NCI-H748 (cell line): ENCODE measurements at regions not wholly inside any gene's neighbourhood (a gene's known extent, or its start where the extent isn't known, plus 50 kb on each side); places are given as distances from the start of the nearest gene placed in this dataset.
"Not testable (repeated sequence)": the region's sequence is repeated elsewhere in the genome, so short reads cannot be mapped to it uniquely, and the experiment has no call there.

Source experiments
- DNase-seq: peaks from one replicate; lab custom pipeline; 2025; ENCODE audit not compliant: unreplicated experiment; lab: John Stamatoyannopoulos, UW

DNA sequence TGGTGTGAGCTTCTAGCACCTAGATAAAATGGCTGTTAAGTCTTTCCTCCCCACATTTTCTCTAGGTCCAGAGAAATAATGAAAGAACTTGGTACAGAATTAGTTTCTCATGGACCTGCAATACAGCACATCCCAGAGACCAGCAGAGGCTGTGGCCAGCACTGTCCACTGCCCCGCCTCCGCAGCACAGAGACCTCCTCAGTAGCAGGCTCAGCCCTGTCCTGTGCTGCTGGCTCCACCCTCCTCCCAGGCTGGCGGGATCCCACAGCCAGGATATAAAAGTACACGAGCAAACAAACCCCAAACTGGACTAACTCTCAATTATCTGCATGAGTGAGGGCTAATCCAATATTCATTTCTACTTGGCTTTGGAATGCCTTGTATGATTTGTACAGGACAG, 401.5 kb downstream of the RPS6KC1 start:
- DNase-seq = no peak

DNA sequence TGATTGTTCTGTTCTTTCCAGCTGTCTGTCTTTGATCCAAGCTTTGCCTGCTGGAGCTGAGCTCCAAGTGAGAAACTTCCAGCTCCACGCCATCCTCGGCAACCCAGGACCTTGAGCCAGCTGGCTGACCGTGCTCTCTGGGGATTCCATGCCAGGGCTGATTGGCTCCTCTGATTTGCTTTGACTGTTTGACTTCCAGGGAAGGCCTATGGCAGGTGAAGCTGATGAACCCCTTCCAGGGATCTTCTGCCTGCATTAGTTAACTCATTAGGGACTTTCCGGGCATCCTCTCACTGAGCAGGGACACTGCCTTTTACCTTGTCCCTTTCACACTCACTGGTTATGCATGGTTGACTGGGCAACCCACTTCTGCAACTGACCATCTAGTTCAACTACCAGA, 406.1 kb downstream of the RPS6KC1 start:
- DNase-seq = no peak

DNA sequence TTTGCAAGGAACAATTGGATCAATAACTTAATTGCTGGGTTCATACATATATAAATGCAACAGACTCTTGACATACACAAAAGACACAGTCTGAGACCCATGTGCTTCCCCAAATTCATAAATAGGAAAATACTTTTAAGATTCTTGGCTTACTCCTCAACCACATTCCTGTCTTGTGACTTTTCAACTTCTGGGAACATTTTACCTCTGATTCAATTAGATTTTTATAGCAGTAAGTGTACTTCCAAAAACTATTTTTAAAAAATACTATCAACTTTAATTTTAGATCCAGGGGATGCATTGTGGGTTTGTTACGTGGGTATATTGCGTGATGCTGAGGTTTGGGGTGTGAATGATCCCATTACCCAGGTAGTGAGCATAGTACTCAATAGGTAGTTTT, 406.7 kb downstream of the RPS6KC1 start:
- DNase-seq = no peak

DNA sequence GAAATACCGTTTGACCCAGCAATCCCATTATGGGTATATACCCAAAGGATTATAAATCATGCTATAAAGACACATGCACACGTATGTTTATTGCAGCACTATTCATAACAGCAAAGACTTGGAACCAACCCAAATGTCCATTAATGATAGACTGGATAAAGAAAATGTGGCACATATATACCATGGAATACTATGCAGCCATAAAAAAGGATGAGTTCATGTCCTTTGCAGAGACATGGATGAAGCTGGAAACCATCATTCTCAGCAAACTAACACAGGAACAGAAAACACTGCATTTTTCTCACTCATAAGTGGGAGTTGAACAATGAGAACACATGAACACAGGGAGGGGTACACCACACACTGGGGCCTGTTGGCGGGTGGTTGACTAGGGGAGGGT, 411.3 kb downstream of the RPS6KC1 start:
- not testable (repeated sequence) for DNase-seq

GRCh38 chr1:213464786-213465460, 413.9 kb downstream of the RPS6KC1 start:
- no peak for DNase-seq

DNA sequence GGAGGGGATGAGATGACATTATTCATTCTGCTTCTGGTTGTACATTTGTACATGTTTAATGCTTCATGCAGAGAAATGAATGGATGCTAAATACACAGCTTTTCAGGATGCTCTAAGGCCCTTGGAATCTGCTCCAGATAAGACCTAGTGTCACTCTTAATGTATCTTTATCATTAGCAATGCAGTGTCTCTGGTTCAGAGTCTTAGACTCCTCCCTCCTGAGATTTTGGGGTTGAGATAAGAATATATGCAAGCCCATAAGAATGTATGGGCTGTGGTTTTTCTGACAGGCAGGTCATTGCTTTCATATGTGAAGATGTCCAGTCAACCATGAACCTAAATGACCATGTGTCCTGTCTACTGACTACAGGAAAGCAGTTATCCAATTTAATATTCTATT, 415.5 kb downstream of the RPS6KC1 start:
- no peak for DNase-seq

DNA sequence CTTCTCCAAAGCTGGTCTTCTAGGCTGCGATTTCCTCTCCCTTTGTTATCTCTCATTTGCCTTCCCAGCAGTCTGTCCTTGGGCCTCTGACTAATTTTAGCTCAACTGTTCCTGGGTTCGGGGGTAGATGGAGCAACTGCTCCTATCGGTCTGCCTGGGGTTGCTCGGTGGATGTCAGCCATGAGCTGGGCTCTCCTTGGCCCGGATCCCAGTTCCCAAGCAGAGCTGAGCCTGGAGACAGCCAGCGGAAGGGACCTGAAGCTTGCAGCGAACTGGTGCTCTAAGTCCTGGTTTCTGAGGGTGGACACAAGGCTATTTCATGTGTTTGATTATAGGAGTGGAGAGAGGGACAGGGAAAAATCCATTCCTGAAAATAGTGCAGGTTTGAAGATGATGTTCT, 423.0 kb downstream of the RPS6KC1 start:
- no peak for DNase-seq

GRCh38 chr1:213481395-213481794, 430.4 kb downstream of the RPS6KC1 start:
- DNase-seq = no peak

DNA sequence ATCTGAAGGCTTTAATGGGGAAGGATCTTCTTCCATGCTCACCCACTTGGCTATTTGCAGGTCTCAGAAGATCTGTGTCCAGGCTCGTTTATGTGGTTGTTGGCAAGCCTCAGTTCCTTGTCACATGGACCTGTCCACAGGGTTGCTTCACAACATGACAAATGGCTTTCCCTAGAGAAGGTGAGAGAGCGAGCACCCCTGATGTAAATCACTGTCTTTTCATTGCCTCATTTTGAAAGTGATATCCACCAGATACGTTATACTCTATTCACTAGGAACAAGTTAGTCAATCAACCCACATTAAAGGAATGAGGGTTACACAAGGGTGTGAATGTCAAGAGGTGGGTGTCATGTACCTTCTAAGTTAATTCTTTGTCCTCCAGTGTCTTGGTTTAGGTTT, 433.3 kb downstream of the RPS6KC1 start:
- DNase-seq = no peak

DNA sequence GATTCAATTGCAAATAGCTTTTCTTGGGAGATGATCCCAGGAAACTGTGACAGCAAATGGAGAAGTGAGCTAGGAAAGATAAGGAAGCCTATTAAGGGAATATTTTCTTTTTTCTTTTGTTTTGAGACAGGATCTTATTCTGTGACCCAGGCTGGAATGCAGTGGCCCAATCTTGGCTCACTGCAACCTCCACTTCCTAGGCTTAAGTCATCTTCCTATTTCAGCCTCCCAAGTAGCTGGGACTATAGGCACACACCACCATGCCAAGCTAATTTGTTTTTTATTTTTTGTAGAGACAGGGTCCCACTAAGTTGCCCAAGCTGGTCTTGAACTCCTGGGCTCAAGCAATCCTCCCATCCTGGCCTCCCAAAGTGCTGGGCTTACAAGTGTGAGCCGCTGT, 433.7 kb downstream of the RPS6KC1 start:
- DNase-seq = no peak

- no peak for DNase-seq
Measured at GRCh38 chr1:213486488-213486887, 435.4 kb downstream of the RPS6KC1 start.

DNA sequence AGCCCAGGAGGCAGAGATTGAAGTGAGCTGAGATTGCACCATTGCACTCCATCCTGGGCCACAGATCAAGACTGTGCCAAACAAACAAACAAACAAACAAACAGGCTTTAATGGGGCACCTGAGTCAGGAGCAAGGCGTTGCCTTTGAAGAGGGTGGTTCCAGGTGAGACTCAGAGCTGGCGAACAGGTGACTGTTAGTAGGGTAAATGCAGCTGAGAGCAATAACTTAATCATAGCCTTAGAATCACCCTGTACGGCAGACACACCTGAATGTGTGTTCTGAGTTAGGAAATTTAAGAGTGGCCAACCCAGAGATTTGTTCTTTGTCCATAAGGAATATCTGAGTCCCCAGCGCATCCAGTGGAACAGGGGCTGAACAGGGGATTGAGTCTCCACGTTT, 440.4 kb downstream of the RPS6KC1 start:
- no peak for DNase-seq

GRCh38 chr1:213492161-213493041, 441.4 kb downstream of the RPS6KC1 start:
- DNase-seq = peak; percentile 19

DNA sequence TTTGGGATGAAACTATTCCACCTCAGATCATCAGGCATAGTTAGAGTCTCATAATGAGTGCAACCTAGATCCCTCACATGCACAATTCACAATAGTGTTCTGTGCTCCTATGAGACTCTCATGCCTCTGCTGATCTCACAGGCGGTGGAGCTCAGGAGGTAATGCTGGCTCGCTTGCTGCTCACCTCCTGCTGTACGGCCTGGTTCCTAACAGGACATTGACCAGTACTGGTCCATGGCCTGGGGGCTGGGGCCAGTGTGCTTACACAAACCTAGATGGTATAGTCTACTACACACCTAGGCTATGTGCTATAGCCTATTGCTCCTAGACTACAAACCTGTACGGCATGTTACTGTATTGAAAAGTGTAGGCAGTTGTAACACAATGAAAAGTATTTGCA, 448.4 kb downstream of the RPS6KC1 start:
- no peak for DNase-seq

- DNase-seq = peak; percentile 92
Measured at GRCh38 chr1:213507472-213508223, 456.6 kb downstream of the RPS6KC1 start.

- DNase-seq = no peak
Measured at GRCh38 chr1:213511173-213511572, 460.1 kb downstream of the RPS6KC1 start.

DNA sequence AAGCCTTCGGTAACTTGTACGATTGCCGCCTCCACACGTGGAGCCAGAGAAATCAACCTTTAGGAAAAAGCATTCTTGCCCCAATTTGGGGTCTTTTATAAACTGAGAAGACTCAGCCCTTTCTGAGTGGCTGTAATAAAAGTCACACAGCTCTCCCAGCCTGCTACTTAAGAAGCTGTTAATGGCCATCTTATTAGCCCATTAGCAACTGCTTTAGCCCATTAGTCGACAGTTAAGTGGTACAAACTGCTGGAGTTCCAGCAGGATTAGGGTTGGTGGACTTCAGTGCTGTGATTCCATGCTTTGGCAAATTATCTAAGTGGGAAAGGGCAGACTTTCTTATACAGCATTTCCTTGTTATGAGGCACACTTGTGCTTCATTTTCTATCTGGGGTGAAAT, 461.3 kb downstream of the RPS6KC1 start:
- no peak for DNase-seq

- DNase-seq = no peak
Measured at GRCh38 chr1:213513006-213513405, 462.0 kb downstream of the RPS6KC1 start.

DNA sequence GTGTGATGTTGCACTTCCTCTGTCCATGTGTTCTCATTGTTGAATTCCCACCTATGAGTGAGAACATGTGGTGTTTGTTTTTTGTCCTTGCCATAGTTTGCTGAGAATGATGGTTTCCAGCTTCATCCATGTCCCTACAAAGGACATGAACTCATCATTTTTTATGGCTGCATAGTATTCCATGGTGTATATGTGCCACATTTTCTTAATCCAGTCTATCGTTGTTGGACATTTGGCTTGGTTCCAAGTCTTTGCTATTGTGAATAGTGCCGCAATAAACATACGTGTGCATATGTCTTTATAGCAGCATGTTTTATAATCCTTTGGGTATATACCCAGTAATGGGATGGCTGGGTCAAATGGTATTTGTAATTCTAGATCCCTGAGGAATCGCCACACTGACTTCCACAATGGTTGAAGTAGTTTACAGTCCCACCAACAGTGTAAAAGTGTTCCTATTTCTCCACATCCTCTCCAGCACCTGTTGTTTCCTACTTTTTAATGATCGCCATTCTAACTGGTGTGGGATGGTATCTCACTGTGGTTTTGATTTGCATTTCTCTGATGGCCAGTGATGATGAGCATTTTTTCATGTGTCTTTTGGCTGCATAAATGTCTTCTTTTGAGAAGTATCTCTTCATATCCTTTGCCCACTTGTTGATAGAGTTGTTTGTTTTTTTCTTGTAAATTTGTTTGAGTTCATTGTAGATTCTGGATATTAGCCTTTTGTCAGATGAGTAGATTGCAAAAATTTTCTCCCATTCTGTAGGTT, 463.6 kb downstream of the RPS6KC1 start:
- not testable (repeated sequence) for DNase-seq

GRCh38 chr1:213519098-213519497, 468.1 kb downstream of the RPS6KC1 start:
- peak; percentile 94 for DNase-seq

DNA sequence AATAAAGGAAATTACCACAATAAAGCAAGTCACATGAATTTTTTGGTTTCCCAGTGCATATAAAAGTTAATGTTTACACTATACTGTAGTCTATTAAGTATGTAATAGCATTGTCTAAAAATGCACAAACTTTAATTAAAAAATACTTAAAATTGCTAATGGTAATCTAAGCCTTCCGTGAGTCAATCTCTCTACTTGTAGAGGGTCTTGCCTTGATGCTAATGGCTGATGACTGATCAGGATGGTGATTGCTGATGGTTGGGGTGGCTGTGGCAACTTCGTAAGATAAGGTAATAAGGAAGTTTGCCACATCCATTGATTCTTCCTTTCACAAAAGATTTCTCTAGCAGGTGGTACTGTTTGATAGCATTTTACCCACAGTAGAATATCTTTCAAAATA, 466.6 kb upstream of the PROX1 start:
- DNase-seq = no peak
